ENCODE measurements at regions not wholly inside any gene's neighbourhood (a gene's known extent, or its start where the extent isn't known, plus 50 kb on each side); places are given as distances from the start of the nearest gene placed in this dataset.
A peak's percentile ranks its signal among the peaks of the same experiment; 100 is the strongest.

GRCh38 chr13:33722216-33722915 lies 95.6 kb upstream of the RFC3 start:
- no peak for DNase-seq (ENCODE audit: low spot score)
- intact Hi-C loops (cut with DNase I), result loop anchor here (2.0 to 10.0 kb wide), 4 partner anchors 45 to 1135 kb away; partner anchors contain the start of gene PDS5B

GRCh38 chr13:33723365-33723764 lies 94.6 kb upstream of the RFC3 start:
- intact Hi-C loops (cut with DNase I), result loop anchor here (2.0 to 10.0 kb wide), 4 partner anchors 46 to 1136 kb away; partner anchors contain the start of gene PDS5B
- DNase-seq (ENCODE audit: low spot score), result no peak

- intact Hi-C loops (cut with DNase I), result loop anchor here (2.0 to 10.0 kb wide), 4 partner anchors 47 to 1137 kb away; partner anchors contain the start of gene PDS5B
- peak; percentile 84 for DNase-seq (ENCODE audit: low spot score)
Observed at GRCh38 chr13:33723772-33724435, 94.0 kb upstream of the RFC3 start.

DNA sequence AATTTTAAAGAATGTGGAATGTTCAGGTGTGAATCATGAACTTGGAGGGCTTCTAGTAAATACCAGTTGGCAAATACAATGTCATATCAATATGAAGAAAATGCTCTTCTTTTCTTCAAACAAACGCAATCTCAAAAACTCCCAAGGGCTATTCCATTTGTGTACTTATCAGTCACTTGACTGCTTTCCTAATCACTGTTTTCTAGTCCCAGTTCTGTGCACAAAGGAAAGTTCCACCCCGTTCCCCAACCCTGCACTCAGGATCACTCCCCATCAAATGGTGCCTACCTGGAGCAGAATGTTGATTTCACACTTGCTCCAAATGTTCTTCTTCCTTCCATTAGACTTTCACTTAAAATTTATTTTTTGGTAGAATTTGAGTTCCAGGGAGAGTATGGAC lies 92.6 kb upstream of the RFC3 start:
- intact Hi-C loops (cut with DNase I), result loop anchor here (10.0 kb wide), 1 partner anchor 491 kb away; no protein-coding TSS in a partner anchor
- no peak for DNase-seq (ENCODE audit: low spot score)

DNA sequence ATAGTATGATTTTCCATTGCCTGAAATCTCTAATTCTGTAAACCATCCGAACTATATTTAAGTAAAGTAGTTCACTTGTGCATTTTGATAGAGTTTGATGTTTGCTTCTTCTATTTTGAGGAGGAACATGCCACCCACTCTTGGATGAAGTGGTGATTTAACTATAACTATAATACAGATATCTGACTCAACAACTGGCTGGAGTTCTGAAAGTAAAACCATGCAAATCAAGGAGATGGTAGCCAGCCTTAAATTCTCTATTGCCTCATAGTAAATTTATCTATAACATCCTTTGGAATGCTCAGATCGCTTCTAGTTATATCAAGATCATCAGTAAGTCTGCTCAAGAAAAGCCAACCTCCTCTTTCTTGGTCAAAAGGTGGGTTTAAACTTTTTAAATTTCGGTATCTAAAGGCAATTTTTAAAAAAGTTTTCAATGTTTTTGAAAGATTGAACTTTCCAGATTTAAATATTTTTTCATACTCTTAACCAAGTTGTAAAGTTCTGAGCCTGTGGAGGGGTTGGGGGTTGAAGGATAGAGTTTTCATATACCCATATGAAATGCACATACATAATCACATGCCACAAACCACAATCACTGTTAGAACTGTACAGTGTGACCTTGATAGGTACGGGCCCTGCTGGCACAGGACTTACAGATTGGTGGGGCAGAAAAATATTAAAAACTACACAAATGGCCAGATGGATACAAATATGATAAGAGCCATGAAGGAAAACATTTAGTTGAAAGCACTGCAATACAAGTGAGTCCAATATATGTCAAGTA lies 90.5 kb upstream of the RFC3 start:
- no peak for DNase-seq (ENCODE audit: low spot score)
- intact Hi-C loops (cut with DNase I), result loop anchor here (10.0 kb wide), 1 partner anchor 493 kb away; no protein-coding TSS in a partner anchor

DNA sequence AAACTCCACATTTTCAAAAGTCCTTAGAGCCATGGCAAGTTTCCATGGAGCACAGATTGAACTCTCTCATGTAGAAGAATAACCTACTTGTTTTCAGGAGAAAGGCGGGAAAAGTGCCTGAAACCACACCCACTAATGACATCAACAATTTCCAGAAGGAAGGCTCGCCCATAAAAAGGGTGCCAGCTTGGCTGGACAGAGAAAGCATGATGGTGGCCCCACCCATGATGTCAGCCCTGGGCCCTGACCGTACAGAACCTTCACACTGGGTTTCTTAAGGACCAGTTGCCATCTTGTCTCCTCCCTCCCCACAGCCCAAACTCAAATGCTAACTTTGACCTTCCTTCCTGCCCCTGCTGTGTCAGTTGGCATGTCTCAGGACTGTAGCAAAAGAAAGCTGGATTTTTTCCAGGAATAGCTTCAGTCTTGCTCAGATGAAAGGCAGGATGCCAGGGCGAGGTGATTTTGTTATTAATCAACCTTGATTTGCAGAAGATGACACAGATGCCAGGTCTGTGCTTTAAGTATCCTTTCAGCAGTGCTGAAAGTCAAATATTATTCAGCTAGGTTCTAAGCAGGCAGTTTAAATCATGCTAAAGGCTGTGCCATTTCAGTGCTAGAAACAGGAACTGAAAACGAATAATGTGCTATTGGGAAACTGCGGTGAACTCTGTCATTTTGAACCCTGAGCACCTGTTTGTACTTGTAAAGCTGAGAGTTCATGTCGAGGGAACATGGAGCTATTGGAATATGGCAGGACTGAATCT lies 89.5 kb upstream of the RFC3 start:
- DNase-seq (ENCODE audit: low spot score), result no peak
- intact Hi-C loops (cut with DNase I), result loop anchor here (10.0 kb wide), 1 partner anchor 494 kb away; no protein-coding TSS in a partner anchor

DNA sequence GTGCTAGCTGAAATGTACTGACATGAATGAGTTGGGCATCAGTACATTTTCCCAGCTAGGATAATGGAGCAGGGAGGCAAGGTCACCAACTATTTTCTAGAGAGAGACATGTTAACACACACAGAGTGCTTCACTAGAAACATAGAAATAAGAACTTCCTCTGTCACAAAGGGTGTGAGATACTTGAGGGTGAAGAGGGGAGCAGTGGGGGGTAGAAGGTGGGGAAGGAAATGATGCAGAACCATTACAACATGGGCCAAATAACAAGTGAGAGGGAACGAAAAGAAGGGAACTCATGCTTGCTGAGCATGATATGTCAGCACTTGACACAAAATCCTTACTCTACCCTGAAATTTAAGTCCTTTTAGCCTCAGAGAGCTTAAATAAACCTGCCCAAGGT lies 87.8 kb upstream of the RFC3 start:
- DNase-seq (ENCODE audit: low spot score), result no peak
- intact Hi-C loops (cut with DNase I), result loop anchor here (5.0 kb wide), 1 partner anchor 393 kb away; no protein-coding TSS in a partner anchor

DNA sequence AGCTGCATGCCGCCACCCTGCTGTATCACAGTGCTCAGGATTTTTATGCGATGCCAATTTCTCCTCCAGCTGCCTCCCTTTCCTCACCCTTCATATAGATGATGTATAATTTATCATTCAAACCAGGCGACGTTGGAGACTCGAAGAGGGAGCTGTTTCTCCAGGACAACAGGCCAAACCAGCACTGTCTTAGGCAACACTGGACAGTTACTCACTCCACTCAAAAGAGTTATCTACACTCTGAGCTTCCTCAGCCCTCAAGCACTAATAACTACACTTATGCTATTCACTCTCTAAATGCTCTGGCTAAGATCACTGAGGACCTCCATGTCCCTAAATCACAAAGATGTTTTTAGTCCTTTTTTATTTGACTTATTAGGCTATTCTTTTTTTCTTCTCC lies 87.3 kb upstream of the RFC3 start:
- intact Hi-C loops (cut with DNase I), result loop anchor here (5.0 kb wide), 1 partner anchor 393 kb away; no protein-coding TSS in a partner anchor
- no peak for DNase-seq (ENCODE audit: low spot score)

GRCh38 chr13:33735276-33735675 lies 82.7 kb upstream of the RFC3 start:
- intact Hi-C loops (cut with DNase I), result no loop called here
- DNase-seq (ENCODE audit: low spot score), result no peak

- no peak for DNase-seq (ENCODE audit: low spot score)
- intact Hi-C loops (cut with DNase I), result no loop called here
Observed at GRCh38 chr13:33739254-33739653, 78.7 kb upstream of the RFC3 start.

- intact Hi-C loops (cut with DNase I), result no loop called here
- no peak for DNase-seq (ENCODE audit: low spot score)
Observed at GRCh38 chr13:33740134-33740538, 77.8 kb upstream of the RFC3 start.

DNA sequence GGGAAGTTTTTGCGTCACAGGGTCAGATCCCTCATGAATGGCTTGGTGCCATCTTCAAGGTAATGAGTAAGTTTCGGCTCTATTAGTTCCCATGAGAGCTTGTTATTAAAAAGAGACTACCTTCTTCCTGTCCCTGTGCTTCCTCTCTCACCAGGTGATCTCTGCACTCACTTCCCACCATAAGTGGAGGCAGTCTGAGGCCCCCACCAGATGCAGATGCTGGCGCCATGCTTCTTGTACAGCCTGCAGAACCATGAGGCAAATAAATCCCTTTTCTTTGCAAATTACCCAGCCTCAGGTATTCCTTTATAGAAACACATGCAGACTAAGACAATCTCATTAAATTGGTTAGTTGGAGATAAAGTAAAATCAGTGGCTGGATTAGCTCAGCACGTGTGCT lies 75.6 kb upstream of the RFC3 start:
- DNase-seq (ENCODE audit: low spot score), result no peak
- intact Hi-C loops (cut with DNase I), result no loop called here

- intact Hi-C loops (cut with DNase I), result no loop called here
Observed at GRCh38 chr13:33743438-33744368, 74.2 kb upstream of the RFC3 start.

GRCh38 chr13:33744589-33745369 lies 73.2 kb upstream of the RFC3 start:
- DNase-seq (ENCODE audit: low spot score), result no peak

More at GRCh38 chr13:33743438-33744368, 74.2 kb upstream of the RFC3 start:
- no peak for DNase-seq (ENCODE audit: low spot score)

DNA sequence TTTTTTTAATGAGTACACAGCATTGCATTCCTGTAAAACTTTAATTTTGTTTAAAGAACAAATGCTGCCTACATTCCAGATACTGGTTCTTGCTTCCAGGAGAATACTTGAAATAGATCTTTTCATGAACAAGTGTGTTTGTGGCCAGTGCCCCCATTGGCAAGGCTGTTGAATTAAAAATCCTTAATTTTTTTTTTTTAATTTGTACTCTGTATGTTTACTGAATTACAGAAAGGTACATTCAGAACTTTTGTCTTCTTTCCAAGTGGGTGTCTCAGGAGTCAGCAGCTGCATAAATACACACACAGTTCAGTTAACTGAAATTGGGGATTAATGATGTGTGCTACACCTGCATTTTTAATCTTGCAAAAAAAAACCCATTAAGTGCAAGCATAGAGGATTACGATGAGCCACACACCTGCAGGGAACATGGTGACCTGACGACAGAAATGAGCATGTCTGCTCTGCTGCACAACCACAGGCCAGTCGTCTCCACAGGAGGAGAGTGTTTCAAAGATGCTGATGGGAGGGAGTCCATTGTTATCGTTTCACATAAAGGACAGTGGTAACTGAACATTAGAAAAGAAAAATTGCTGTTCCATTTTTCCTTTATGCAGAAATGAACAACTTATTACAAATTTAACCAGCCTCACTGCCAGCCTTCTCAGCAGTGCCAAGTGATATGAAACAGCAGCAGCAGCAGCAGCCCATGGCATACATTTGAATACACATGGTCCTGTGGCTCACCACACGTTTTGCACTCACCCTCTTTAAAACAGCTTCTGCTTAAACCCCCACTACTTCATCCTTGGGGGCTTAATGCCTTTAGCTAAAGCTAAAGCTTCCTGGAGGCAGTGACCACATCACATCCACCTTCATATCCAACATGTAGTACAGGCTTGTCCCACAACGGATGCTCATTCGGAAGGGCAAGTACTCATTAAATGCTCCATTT lies 72.3 kb upstream of the RFC3 start:
- no peak for DNase-seq (ENCODE audit: low spot score)
- intact Hi-C loops (cut with DNase I), result no loop called here

More at GRCh38 chr13:33744589-33745369, 73.2 kb upstream of the RFC3 start:
- intact Hi-C loops (cut with DNase I), result no loop called here

DNA sequence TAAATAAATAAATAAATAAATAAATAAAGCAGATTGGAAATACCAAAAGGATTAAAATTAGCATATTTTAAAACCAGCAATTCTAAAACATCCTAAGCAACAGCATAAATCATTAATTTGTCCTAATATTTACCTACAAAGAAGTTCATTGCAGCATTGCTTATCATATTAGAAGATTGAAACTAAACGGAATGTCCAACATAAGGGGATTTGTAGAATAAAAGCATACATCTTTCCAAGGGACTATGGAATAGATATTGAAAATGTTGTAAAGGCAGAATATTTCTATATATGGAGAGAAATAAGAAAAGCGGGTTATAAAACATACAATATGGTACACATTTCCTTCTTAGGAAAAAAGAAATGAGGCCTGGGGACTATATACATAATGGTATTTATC lies 71.1 kb upstream of the RFC3 start:
- intact Hi-C loops (cut with DNase I), result no loop called here

More for the DNA sequence above, 71.1 kb upstream of the RFC3 start:
- no peak for DNase-seq (ENCODE audit: low spot score)
